ENCODE measurements at regions not wholly inside any gene's neighbourhood (a gene's known extent, or its start where the extent isn't known, plus 50 kb on each side); places are given as distances from the start of the nearest gene placed in this dataset.

DNA sequence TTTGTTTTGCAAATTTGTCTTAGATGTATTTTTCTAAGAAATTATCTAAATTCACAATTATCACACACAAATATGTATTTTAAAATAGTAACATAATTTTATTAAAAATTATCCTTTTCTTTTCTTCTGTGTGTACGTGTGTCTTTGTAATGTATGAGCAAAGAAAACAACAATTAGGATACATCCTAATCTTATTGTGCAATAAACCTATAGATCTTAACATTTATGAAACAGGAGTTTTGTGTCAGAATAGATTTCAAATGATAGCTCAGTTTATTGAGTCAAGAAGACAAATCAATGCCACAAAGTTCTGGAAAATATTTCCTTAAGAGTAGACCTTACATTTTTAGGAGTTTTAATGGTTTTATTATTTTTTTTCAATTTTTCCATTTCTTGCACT lies 212.2 kb downstream of the KCNJ3 start:
- no peak for DNase-seq
- no CpG with 5 or more reads among the region's 1 CpG for WGBS (ENCODE audit: insufficient coverage)
- Histone ChIP-seq H3K4me1 (ENCODE audit: control insufficient read depth, insufficient read depth, low read length) (no peaks in the 10 kb centered on the region), H3K27ac (ENCODE audit: low read length) (no peak overlapping the region), H3K9me3 (replicated peaks; ENCODE audit: control insufficient read depth, low read depth, low read length) (no peaks in the 10 kb centered on the region), H3K36me3 (ENCODE audit: control insufficient read depth, insufficient read depth, low read length) (no peaks in the 10 kb centered on the region), H3K4me3 (ENCODE audit: low read length) (no peak overlapping the region), H3K27me3 (ENCODE audit: control insufficient read depth, insufficient read depth, low read length) (no peaks in the 10 kb centered on the region)

DNA sequence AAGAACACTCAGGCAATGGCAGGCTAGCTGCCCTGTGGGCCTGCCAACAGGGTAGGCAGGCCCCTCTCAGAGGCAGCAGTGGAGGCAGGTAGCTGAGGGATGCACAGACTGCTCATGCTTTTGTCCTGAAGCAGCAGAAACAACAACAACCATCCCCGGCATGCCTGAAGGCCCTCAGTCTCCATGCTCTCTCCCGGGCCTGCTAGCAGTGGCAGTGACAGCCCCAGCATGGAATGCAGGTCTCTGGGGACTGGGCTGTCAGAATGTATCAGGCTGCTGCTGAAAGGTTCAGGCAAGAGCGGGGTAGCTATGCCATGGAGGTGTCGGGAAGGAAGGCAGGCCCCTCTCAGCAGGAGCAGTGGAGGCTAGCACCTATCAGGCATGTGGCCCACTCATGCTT lies 209.8 kb downstream of the KCNJ3 start:
- 87% methylated on average over 4 of the region's 4 CpGs for WGBS (ENCODE audit: insufficient coverage)
- Histone ChIP-seq H3K4me1 (ENCODE audit: control insufficient read depth, insufficient read depth, low read length) (no peaks in the 10 kb centered on the region), H3K27ac (ENCODE audit: low read length) (no peak overlapping the region), H3K9me3 (replicated peaks; ENCODE audit: control insufficient read depth, low read depth, low read length) (peaks cover 3% of the 10 kb centered on the region), H3K27me3 (ENCODE audit: control insufficient read depth, insufficient read depth, low read length) (no peaks in the 10 kb centered on the region), H3K36me3 (ENCODE audit: control insufficient read depth, insufficient read depth, low read length) (no peaks in the 10 kb centered on the region), H3K4me3 (ENCODE audit: low read length) (no peak overlapping the region)
- DNase-seq: no peak
